Pancreas (tissue), 10 donors: ENCODE measurements at regions not wholly inside any gene's neighbourhood (a gene's known extent, or its start where the extent isn't known, plus 50 kb on each side); places are given as distances from the start of the nearest gene placed in this dataset.

Source experiments
- ATAC-seq, 4 donors: fragments of 200-7000 bp; cut with Tn5 transposase; one replicate each; pipeline versions ENCODE4 v1.8.0 to v1.9.1; 2020; ENCODE audit warnings: mild to moderate bottlenecking in 4 of 4, moderate library complexity in 4 of 4
- DNase-seq, 6 donors: peaks; one replicate each; pipeline ENCODE4 v3.0.0-alpha.2; 2020
- FAIRE-seq: peaks from 2 replicates; lab custom pipeline; 2012; peaks lifted over from hg19 to GRCh38; lab: Jason Lieb, UNC
- H3K27ac ChIP-seq, 4 donors: fragments of 200-600 bp; sonication (generic); 1 replicate in 3 of 4; 2 replicates in 1 of 4; pipeline versions ENCODE4 v1.5.0 to v1.8.0; 2020
- H3K27me3 ChIP-seq, 4 donors: fragments of 200-600 bp; one replicate each; pipeline ENCODE4 v1.8.0; 2021
- H3K36me3 ChIP-seq, 3 donors: fragments of 200-600 bp; sonication (generic) in 1 of 3; one replicate each; pipeline versions ENCODE4 v1.5.0 to v1.8.0; 2020 to 2021
- H3K4me1 ChIP-seq, 3 donors: fragments of 200-600 bp; one replicate each; pipeline ENCODE4 v1.8.0; 2021
- H3K4me3 ChIP-seq, 4 donors: fragments of 200-600 bp; sonication (generic) in 2 of 4; one replicate each; pipeline versions ENCODE4 v1.5.0 to v1.8.0; 2020 to 2021
- H3K9me3 ChIP-seq, 4 donors: fragments of 200-600 bp; one replicate each; pipeline ENCODE4 v1.8.0; 2021
- CTCF ChIP-seq, 4 donors: fragments of 200-600 bp; sonication (generic) in 3 of 4; IDR thresholded peaks; one replicate each; pipeline versions ENCODE4 v1.5.0 to v1.8.0; 2021; ENCODE audit warnings: antibody characterized with exemption in 4 of 4
- WGBS, 2 donors: extraction: QIAGEN DNeasy Blood & Tissue Kit; methylation state at CpG; one replicate each; pipeline ENCODE4 v1.1.7; 2013; 5-methylcytosine and 5-hydroxymethylcytosine counted together
- intact Hi-C, 3 donors: fragments of 100-400 bp; cut with DNase I; formaldehyde crosslinking; loops; one replicate each; pipeline versions ENCODE4 v1.11.1 to v1.14.2; 2022
- donor health status: healthy with polysubstance abuse.
- donor health status: DM: no; HTN: no; CAD: no; lungs with moderate emphysema.
- donor health status: DM: no; HTN: no; CAD: no.
- donor health status: control.
- donor health status: control.
- donor health status: Bipolar disorder and iron deficiency.
- donor health status: DM: yes; HTN: yes; CAD: no.
- donor health status: DM: no; HTN: no; CAD: no.
- donor health status: DM: no; HTN: no; CAD: no.
- donor health status: DM: yes; HTN: yes; CAD: no.

DNA sequence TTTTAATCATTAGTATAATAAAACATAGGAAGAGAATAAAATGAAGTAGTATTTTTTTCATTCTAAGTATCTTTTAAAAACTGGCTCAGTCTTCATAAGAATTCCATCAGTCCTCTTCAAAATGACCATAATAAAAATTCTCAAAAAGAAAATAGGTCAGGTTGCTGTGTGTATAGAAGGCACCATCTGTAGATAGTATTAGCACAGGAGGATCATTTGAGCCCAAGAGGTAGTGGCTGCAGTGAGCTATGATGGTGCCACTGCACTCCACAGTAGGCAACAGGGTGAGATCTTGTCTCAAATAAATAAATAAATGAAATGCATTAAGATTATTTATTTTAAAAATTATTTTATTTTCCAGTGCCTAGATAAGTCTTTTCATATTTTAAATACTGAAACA, 475.8 kb downstream of the ZNF804A start:
- intact Hi-C loops, result no loop called here
- no peak for FAIRE-seq
- no peak for TF ChIP-seq CTCF (IDR thresholded peaks at IDR 0.05)
- Histone ChIP-seq H3K4me1 (no peaks in the 10 kb centered on the region), H3K36me3 (no peaks in the 10 kb centered on the region), H3K27me3 (no peaks in the 10 kb centered on the region), H3K27ac (no peak overlapping the region), H3K9me3 (no peaks in the 10 kb centered on the region), H3K4me3 (no peak overlapping the region)
- no peak for ATAC-seq
- DNase-seq, result no peak

GRCh38 chr2:185082749-185083148, 484.4 kb downstream of the ZNF804A start:
- H3K4me3 ChIP-seq, result no peak overlapping the region
- intact Hi-C loops, result no loop called here
- no peaks in the 10 kb centered on the region for H3K4me1 ChIP-seq
- H3K27ac ChIP-seq, result no peak overlapping the region
- H3K36me3 ChIP-seq, result no peaks in the 10 kb centered on the region
- no peak for DNase-seq
- no peak for FAIRE-seq
- no peak for ATAC-seq
- no peaks in the 10 kb centered on the region for H3K9me3 ChIP-seq
- WGBS, 2 donors, result 75 to 85% methylated on average over 3 of the region's 3 CpGs
- H3K27me3 ChIP-seq, result no peaks in the 10 kb centered on the region
- TF ChIP-seq CTCF (IDR thresholded peaks at IDR 0.05), result no peak

GRCh38 chr2:185108588-185108987, 510.3 kb downstream of the ZNF804A start:
- Histone ChIP-seq H3K36me3 (no peaks in the 10 kb centered on the region), H3K4me3 (no peak overlapping the region), H3K27ac (no peak overlapping the region), H3K9me3 (no peaks in the 10 kb centered on the region), H3K4me1 (no peaks in the 10 kb centered on the region), H3K27me3 (no peaks in the 10 kb centered on the region)
- no peak for TF ChIP-seq CTCF (IDR thresholded peaks at IDR 0.05)
- intact Hi-C loops, result no loop called here
- ATAC-seq, result no peak
- no peak for DNase-seq
- FAIRE-seq, result no peak
- 53 to 54% methylated on average over 2 of the region's 2 CpGs for WGBS, 2 donors

DNA sequence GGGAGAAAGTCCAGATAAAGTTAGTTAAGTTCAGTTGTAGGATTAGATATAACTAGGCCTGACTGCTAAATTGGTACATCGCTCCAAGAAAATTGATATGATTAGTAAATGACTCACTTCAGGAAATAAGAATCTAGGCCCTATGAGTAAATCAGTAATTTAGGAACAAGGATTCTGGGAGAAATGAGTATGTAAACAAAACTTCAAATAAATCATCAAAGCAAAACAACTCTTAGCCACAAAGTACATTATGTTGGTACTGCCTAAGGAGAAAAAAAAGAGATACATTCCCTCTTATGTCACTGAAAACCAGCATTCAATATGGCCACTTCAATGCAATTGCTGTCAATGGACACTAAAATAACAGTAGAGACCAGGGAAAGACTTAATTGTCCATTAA, 529.1 kb downstream of the ZNF804A start:
- intact Hi-C loops, result no loop called here
- no peak overlapping the region for H3K4me3 ChIP-seq
- no peaks in the 10 kb centered on the region for H3K36me3 ChIP-seq
- 71 to 72% methylated on average over 1 of the region's 1 CpG for WGBS, 2 donors
- no peaks in the 10 kb centered on the region for H3K27me3 ChIP-seq
- H3K27ac ChIP-seq, result no peak overlapping the region
- ATAC-seq (no peak), DNase-seq (no peak), FAIRE-seq (no peak)
- peaks cover 0 to 3% (median 0%) of the 10 kb centered on the region in 4 donors for H3K9me3 ChIP-seq
- no peaks in the 10 kb centered on the region for H3K4me1 ChIP-seq
- no peak for TF ChIP-seq CTCF (IDR thresholded peaks at IDR 0.05)

DNA sequence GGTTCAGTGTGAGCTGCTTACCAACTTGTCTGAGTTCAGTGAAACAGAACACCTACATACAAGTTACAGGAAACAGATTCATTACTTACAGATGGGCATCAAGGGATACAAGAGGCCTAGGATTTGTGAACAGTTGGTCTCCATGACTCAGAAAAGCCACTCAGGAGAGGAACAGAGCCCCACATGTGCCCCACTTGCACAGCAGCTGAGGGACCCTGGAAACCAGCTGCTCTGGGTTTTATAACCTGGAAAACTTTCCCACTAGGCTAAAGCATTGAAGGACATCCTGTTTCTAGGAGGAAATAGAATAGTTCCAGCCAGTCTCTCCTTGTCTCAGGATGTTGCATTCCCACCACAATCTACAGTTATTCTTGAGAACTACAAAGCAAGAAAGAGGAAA, 530.0 kb downstream of the ZNF804A start:
- Histone ChIP-seq H3K9me3 (peaks cover 0 to 3% (median 0%) of the 10 kb centered on the region in 4 donors), H3K4me1 (no peaks in the 10 kb centered on the region), H3K27ac (no peak overlapping the region), H3K36me3 (no peaks in the 10 kb centered on the region), H3K4me3 (no peak overlapping the region), H3K27me3 (no peaks in the 10 kb centered on the region)
- no peak for FAIRE-seq
- intact Hi-C loops, result no loop called here
- ATAC-seq, result no peak
- TF ChIP-seq CTCF (IDR thresholded peaks at IDR 0.05), result no peak
- no peak for DNase-seq
